ENCODE measurements at regions not wholly inside any gene's neighbourhood (a gene's known extent, or its start where the extent isn't known, plus 50 kb on each side); places are given as distances from the start of the nearest gene placed in this dataset.

DNA sequence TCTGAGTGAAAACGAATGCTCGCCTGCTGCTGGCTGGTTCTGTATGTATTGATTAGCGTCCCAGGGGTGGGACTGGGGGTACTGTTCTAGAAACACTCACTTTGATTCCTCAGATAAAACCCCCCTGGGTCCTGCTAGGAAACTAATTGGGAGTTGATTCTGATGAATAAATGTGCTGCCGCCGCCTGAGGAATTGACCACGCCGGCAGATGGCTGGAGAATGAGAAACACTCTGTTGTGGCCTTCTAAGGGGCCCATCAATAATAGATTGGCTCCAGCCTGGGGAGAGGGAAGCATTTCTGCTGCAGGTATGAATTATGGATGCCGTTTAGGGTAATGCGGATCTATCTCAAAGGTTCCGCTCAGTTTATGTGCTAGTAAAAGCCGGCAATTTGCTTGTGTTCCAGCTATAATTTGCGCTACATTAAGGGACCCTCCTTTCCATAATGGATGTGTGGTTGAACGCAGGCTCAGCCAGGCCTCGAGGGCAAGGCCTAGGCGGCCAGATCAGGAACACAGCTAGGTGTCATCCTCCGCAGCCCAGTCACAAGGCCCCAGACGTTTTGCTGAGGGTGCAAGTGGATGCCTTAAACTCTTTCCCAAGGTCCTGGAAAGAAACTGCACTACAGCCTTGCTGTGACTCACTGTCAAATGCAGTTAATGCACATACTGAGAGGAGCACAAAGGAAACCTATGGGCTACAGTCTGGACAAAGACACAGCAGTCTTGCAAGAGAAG lies 132.2 kb upstream of the HS3ST2 start:
- Histone ChIP-seq H3K36me3 (ENCODE audit: low read length) (no peaks in the 10 kb centered on the region), H3K79me2 (ENCODE audit: insufficient read depth, low read length) (no peaks in the 10 kb centered on the region), H3K9me2 (replicated peaks; ENCODE audit: insufficient read depth, low read length) (no peaks in the 10 kb centered on the region), H3K4me2 (ENCODE audit: low read depth, low read length, poor library complexity, severe bottlenecking) (no peak overlapping the region), H4K20me1 (ENCODE audit: low read depth, low read length) (no peaks in the 10 kb centered on the region), H3K4me3 (ENCODE audit: insufficient read depth, low read length, poor library complexity, severe bottlenecking) (no peak overlapping the region), H3F3A (ENCODE audit: insufficient read depth) (no peaks in the 10 kb centered on the region), H2AFZ (ENCODE audit: low read depth, low read length, severe bottlenecking) (no peak overlapping the region), H3K9ac (ENCODE audit: low read length) (no peak overlapping the region), H3K27ac (ENCODE audit: low read depth, low read length) (no peak overlapping the region), H3K9me3 (ENCODE audit: insufficient read depth, low read length) (no peaks in the 10 kb centered on the region), H3K27me3 (ENCODE audit: low read length) (no peaks in the 10 kb centered on the region)
- TF ChIP-seq, protein P1, sequence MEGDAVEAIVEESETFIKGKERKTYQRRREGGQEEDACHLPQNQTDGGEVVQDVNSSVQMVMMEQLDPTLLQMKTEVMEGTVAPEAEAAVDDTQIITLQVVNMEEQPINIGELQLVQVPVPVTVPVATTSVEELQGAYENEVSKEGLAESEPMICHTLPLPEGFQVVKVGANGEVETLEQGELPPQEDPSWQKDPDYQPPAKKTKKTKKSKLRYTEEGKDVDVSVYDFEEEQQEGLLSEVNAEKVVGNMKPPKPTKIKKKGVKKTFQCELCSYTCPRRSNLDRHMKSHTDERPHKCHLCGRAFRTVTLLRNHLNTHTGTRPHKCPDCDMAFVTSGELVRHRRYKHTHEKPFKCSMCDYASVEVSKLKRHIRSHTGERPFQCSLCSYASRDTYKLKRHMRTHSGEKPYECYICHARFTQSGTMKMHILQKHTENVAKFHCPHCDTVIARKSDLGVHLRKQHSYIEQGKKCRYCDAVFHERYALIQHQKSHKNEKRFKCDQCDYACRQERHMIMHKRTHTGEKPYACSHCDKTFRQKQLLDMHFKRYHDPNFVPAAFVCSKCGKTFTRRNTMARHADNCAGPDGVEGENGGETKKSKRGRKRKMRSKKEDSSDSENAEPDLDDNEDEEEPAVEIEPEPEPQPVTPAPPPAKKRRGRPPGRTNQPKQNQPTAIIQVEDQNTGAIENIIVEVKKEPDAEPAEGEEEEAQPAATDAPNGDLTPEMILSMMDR (IDR thresholded peaks at IDR 0.05; ENCODE audit: insufficient read depth, low read length, poor library complexity, severe bottlenecking) = no peak
- TF ChIP-seq EZH2phosphoT487 (conservative IDR thresholded peaks at IDR 0.05; ENCODE audit: low read length) = no peak

DNA sequence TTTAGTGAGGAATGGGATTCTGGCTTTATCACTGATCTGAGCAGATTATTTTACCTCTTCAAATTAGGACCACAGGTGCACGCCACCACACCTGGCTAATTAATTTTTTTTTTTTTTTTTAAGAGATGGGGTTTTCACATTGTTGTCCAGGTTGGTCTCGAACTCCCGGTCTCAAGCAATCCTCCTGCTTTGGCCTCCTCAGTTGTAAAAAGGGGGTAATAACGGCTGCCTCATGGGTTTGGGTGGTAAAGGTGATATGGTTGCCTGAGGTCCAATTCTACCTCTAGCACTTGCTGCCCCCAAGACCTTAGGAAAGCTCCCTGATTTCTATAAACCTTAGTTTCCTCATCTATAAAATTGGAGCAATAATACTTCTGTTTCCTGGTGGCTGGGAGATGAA lies 130.7 kb upstream of the HS3ST2 start:
- Histone ChIP-seq H3K27me3 (ENCODE audit: low read length) (no peaks in the 10 kb centered on the region), H3K4me2 (ENCODE audit: low read depth, low read length, poor library complexity, severe bottlenecking) (no peak overlapping the region), H3K9me3 (ENCODE audit: insufficient read depth, low read length) (peaks cover 5% of the 10 kb centered on the region; the same call in 1 of the 2 replicates), H3K4me3 (ENCODE audit: insufficient read depth, low read length, poor library complexity, severe bottlenecking) (no peak overlapping the region), H3K79me2 (ENCODE audit: insufficient read depth, low read length) (no peaks in the 10 kb centered on the region), H4K20me1 (ENCODE audit: low read depth, low read length) (no peaks in the 10 kb centered on the region), H3K9me2 (replicated peaks; ENCODE audit: insufficient read depth, low read length) (no peaks in the 10 kb centered on the region), H3F3A (ENCODE audit: insufficient read depth) (no peaks in the 10 kb centered on the region), H3K27ac (ENCODE audit: low read depth, low read length) (no peak overlapping the region), H2AFZ (ENCODE audit: low read depth, low read length, severe bottlenecking) (no peak overlapping the region), H3K9ac (ENCODE audit: low read length) (no peak overlapping the region), H3K36me3 (ENCODE audit: low read length) (0 out of 2 replicates have a peak, but pooled peaks cover 4% of the 10 kb centered on the region)
- TF ChIP-seq, protein P1 (IDR thresholded peaks at IDR 0.05; ENCODE audit: insufficient read depth, low read length, poor library complexity, severe bottlenecking) = no peak
- TF ChIP-seq EZH2phosphoT487 (conservative IDR thresholded peaks at IDR 0.05; ENCODE audit: low read length) = no peak

DNA sequence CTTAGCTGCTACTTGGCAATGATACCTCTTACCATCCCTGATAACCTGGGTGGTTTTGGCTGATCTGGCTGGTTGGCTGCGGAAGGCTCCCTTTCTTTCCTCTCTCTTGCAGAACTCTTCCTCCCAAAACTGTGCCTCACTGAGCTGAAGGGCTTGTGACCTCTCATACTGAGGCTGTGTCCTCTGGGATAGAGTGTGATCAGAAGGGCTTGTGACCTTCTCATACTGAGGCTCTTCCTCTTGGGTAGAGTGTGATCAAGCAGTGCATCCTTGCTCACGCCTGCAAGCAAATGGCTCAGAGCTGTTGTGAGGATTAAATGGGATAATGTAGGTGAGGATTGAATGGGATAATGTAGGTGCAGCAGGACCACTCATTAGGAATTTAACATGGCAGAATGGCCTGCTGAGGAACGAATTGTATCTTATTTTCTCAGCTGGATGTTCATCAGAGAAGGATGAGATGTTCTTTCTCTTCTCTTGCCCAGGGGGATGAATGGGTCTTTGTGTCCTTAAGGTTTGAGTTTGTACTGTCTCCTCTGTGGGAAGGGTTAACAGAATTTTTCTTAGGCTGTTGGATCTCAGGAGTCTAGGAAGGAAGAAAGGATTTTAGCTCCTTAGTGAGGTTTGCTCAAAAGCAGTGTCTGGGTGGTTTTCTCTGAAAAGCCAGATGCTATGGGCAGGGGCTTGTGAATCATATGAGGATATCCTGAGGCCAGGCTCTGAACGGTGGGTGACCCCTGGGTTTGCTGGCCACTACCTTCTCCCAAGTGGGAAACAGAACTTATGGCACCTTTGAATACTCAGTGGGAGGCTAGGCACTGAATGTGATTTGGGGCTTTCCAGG lies 130.0 kb upstream of the HS3ST2 start:
- no peaks in the 10 kb centered on the region for H3K9me2 ChIP-seq (replicated peaks; ENCODE audit: insufficient read depth, low read length)
- no peak overlapping the region for H2AFZ ChIP-seq (ENCODE audit: low read depth, low read length, severe bottlenecking)
- H3K27ac ChIP-seq (ENCODE audit: low read depth, low read length) = no peak overlapping the region
- peaks cover 5% of the 10 kb centered on the region; the same call in 1 of the 2 replicates for H3K9me3 ChIP-seq (ENCODE audit: insufficient read depth, low read length)
- H3F3A ChIP-seq (ENCODE audit: insufficient read depth) = no peaks in the 10 kb centered on the region
- H3K4me3 ChIP-seq (ENCODE audit: insufficient read depth, low read length, poor library complexity, severe bottlenecking) = no peak overlapping the region
- TF ChIP-seq EZH2phosphoT487 (conservative IDR thresholded peaks at IDR 0.05; ENCODE audit: low read length) = no peak
- TF ChIP-seq, protein P1 (IDR thresholded peaks at IDR 0.05; ENCODE audit: insufficient read depth, low read length, poor library complexity, severe bottlenecking) = no peak
- 0 out of 2 replicates have a peak, but pooled peaks cover 4% of the 10 kb centered on the region for H3K36me3 ChIP-seq (ENCODE audit: low read length)
- no peak overlapping the region for H3K9ac ChIP-seq (ENCODE audit: low read length)
- H3K4me2 ChIP-seq (ENCODE audit: low read depth, low read length, poor library complexity, severe bottlenecking) = no peak overlapping the region
- no peaks in the 10 kb centered on the region for H3K79me2 ChIP-seq (ENCODE audit: insufficient read depth, low read length)
- no peaks in the 10 kb centered on the region for H3K27me3 ChIP-seq (ENCODE audit: low read length)
- H4K20me1 ChIP-seq (ENCODE audit: low read depth, low read length) = no peaks in the 10 kb centered on the region
